Jurkat, Clone E6-1 (cell line): ENCODE measurements at regions not wholly inside any gene's neighbourhood (a gene's known extent, or its start where the extent isn't known, plus 50 kb on each side); places are given as distances from the start of the nearest gene placed in this dataset.
"Not testable (repeated sequence)": the region's sequence is repeated elsewhere in the genome, so short reads cannot be mapped to it uniquely, and the experiment has no call there.

Source experiments
- DNase-seq: peaks from one replicate; pipeline ENCODE4 v3.0.0-alpha.2; 2011; ENCODE audit warnings: low read depth, low spot score
- H3K4me3 ChIP-seq: 2 replicates; pipeline ENCODE4 v1.5.1; 2011; ENCODE audit warnings: mild to moderate bottlenecking, low read length, control low read depth, moderate library complexity

GRCh38 chr3:153740109-153740508 lies 381.1 kb upstream of the ARHGEF26 start:
- no peak for DNase-seq
- no peak overlapping the region for H3K4me3 ChIP-seq

GRCh38 chr3:153744889-153745288 lies 376.3 kb upstream of the ARHGEF26 start:
- DNase-seq: no peak
- no peak overlapping the region for H3K4me3 ChIP-seq

- no peak overlapping the region for H3K4me3 ChIP-seq
- no peak for DNase-seq
Observed at GRCh38 chr3:153746211-153746610, 375.0 kb upstream of the ARHGEF26 start.

GRCh38 chr3:153749070-153749610 lies 372.1 kb upstream of the ARHGEF26 start:
- no peak for DNase-seq
- no peak overlapping the region for H3K4me3 ChIP-seq

GRCh38 chr3:153752405-153753027 lies 368.7 kb upstream of the ARHGEF26 start:
- H3K4me3 ChIP-seq: no peak overlapping the region
- DNase-seq: no peak

GRCh38 chr3:153753035-153753434 lies 368.2 kb upstream of the ARHGEF26 start:
- no peak for DNase-seq
- no peak overlapping the region for H3K4me3 ChIP-seq

GRCh38 chr3:153756816-153757215 lies 364.4 kb upstream of the ARHGEF26 start:
- H3K4me3 ChIP-seq: no peak overlapping the region
- no peak for DNase-seq

GRCh38 chr3:153757839-153758238 lies 363.4 kb upstream of the ARHGEF26 start:
- no peak for DNase-seq
- H3K4me3 ChIP-seq: no peak overlapping the region

- no peak for DNase-seq
- H3K4me3 ChIP-seq: no peak overlapping the region
Observed at GRCh38 chr3:153760948-153761347, 360.2 kb upstream of the ARHGEF26 start.

GRCh38 chr3:153762411-153763235 lies 358.6 kb upstream of the ARHGEF26 start:
- H3K4me3 ChIP-seq: no peak overlapping the region
- no peak for DNase-seq

GRCh38 chr3:153767601-153768560 lies 353.3 kb upstream of the ARHGEF26 start:
- DNase-seq: no peak
- H3K4me3 ChIP-seq: no peak overlapping the region

GRCh38 chr3:153768561-153769469 lies 352.4 kb upstream of the ARHGEF26 start:
- no peak overlapping the region for H3K4me3 ChIP-seq

GRCh38 chr3:153783106-153783505 lies 338.1 kb upstream of the ARHGEF26 start:
- H3K4me3 ChIP-seq: no peak overlapping the region
- DNase-seq: no peak

More at GRCh38 chr3:153768561-153769469, 352.4 kb upstream of the ARHGEF26 start:
- peak; percentile 37 for DNase-seq

GRCh38 chr3:153783741-153784480 lies 337.3 kb upstream of the ARHGEF26 start:
- DNase-seq: no peak
- no peak overlapping the region for H3K4me3 ChIP-seq

- DNase-seq: no peak
- H3K4me3 ChIP-seq: no peak overlapping the region
Observed at GRCh38 chr3:153785901-153786300, 335.3 kb upstream of the ARHGEF26 start.

GRCh38 chr3:153789380-153789779 lies 331.8 kb upstream of the ARHGEF26 start:
- H3K4me3 ChIP-seq: no peak overlapping the region
- no peak for DNase-seq

GRCh38 chr3:153797056-153797455 lies 324.1 kb upstream of the ARHGEF26 start:
- not testable (repeated sequence) for DNase-seq, H3K4me3 ChIP-seq

GRCh38 chr3:153809097-153809496 lies 312.1 kb upstream of the ARHGEF26 start:
- no peak for DNase-seq
- H3K4me3 ChIP-seq: no peak overlapping the region
